ENCODE measurements at regions not wholly inside any gene's neighbourhood (a gene's known extent, or its start where the extent isn't known, plus 50 kb on each side); places are given as distances from the start of the nearest gene placed in this dataset.

DNA sequence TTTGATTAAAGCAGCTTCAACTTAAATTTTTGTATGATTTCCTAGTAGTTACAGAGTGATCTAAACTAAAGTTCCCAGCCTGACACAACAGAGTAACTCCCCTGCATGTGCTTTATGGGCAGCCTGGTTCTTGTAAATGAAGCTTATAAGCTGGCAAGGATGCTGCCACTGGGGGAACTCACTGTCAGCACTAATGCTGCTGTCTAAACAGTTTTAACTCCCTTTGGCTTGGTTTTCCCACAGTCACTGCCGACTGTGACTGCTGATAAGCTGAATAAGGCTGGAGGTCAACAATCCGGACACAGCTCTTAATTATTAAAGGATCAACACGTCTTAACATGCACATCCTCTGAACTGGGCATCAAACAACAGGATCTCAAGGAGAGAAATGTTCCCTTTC is 130.1 kb downstream of the OTUD1 start:
- H2AFZ ChIP-seq (ENCODE audit: low read depth, low read length): no peak overlapping the region
- no peaks in the 10 kb centered on the region for H4K20me1 ChIP-seq (ENCODE audit: insufficient read depth)
- no peak overlapping the region for H3K4me3 ChIP-seq (ENCODE audit: low read length)
- TF ChIP-seq, protein P1, sequence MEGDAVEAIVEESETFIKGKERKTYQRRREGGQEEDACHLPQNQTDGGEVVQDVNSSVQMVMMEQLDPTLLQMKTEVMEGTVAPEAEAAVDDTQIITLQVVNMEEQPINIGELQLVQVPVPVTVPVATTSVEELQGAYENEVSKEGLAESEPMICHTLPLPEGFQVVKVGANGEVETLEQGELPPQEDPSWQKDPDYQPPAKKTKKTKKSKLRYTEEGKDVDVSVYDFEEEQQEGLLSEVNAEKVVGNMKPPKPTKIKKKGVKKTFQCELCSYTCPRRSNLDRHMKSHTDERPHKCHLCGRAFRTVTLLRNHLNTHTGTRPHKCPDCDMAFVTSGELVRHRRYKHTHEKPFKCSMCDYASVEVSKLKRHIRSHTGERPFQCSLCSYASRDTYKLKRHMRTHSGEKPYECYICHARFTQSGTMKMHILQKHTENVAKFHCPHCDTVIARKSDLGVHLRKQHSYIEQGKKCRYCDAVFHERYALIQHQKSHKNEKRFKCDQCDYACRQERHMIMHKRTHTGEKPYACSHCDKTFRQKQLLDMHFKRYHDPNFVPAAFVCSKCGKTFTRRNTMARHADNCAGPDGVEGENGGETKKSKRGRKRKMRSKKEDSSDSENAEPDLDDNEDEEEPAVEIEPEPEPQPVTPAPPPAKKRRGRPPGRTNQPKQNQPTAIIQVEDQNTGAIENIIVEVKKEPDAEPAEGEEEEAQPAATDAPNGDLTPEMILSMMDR (IDR thresholded peaks at IDR 0.05; ENCODE audit: poor library complexity, severe bottlenecking): no peak
- TF ChIP-seq POLR2AphosphoS5 (IDR thresholded peaks at IDR 0.05) (no peak), EP300 (conservative IDR thresholded peaks at IDR 0.05; ENCODE audit: poor library complexity, severe bottlenecking) (no peak), TAF1 (IDR thresholded peaks at IDR 0.05; ENCODE audit: low read depth) (no peak), RAD21 (conservative IDR thresholded peaks at IDR 0.05) (no peak), MXI1 (conservative IDR thresholded peaks at IDR 0.05; ENCODE audit: poor library complexity, severe bottlenecking) (no peak), SMC3 (conservative IDR thresholded peaks at IDR 0.05; ENCODE audit: poor library complexity) (no peak), EZH2 (IDR thresholded peaks at IDR 0.05; ENCODE audit: borderline replicate concordance, insufficient read depth, low read length, poor library complexity, severe bottlenecking) (no peak)
- TF ChIP-seq, protein P2, sequence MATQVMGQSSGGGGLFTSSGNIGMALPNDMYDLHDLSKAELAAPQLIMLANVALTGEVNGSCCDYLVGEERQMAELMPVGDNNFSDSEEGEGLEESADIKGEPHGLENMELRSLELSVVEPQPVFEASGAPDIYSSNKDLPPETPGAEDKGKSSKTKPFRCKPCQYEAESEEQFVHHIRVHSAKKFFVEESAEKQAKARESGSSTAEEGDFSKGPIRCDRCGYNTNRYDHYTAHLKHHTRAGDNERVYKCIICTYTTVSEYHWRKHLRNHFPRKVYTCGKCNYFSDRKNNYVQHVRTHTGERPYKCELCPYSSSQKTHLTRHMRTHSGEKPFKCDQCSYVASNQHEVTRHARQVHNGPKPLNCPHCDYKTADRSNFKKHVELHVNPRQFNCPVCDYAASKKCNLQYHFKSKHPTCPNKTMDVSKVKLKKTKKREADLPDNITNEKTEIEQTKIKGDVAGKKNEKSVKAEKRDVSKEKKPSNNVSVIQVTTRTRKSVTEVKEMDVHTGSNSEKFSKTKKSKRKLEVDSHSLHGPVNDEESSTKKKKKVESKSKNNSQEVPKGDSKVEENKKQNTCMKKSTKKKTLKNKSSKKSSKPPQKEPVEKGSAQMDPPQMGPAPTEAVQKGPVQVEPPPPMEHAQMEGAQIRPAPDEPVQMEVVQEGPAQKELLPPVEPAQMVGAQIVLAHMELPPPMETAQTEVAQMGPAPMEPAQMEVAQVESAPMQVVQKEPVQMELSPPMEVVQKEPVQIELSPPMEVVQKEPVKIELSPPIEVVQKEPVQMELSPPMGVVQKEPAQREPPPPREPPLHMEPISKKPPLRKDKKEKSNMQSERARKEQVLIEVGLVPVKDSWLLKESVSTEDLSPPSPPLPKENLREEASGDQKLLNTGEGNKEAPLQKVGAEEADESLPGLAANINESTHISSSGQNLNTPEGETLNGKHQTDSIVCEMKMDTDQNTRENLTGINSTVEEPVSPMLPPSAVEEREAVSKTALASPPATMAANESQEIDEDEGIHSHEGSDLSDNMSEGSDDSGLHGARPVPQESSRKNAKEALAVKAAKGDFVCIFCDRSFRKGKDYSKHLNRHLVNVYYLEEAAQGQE (IDR thresholded peaks at IDR 0.05; ENCODE audit: borderline replicate concordance): no peak
- no peaks in the 10 kb centered on the region for H3K9me2 ChIP-seq (ENCODE audit: insufficient read depth, low read length)
- peaks cover 9% of the 10 kb centered on the region for H3K9me3 ChIP-seq (ENCODE audit: low read length)
- no peaks in the 10 kb centered on the region for H3K79me2 ChIP-seq (replicated peaks; ENCODE audit: insufficient read depth, low read length)
- no peak overlapping the region for H3K9ac ChIP-seq (ENCODE audit: low read length)
- H3F3A ChIP-seq (ENCODE audit: insufficient read depth, low read length, poor library complexity, severe bottlenecking): no peaks in the 10 kb centered on the region
- H3K27ac ChIP-seq (ENCODE audit: low read length): no peak overlapping the region
- H3K36me3 ChIP-seq (ENCODE audit: insufficient read depth, low read length): no peaks in the 10 kb centered on the region
- H3K4me2 ChIP-seq (ENCODE audit: low read length): no peak overlapping the region
- no peaks in the 10 kb centered on the region for H3K27me3 ChIP-seq (ENCODE audit: insufficient read depth, low read depth, low read length)

GRCh38 chr10:23571884-23572283 is 133.0 kb downstream of the OTUD1 start:
- no peak overlapping the region for H3K4me3 ChIP-seq (ENCODE audit: low read length)
- peaks cover 9% of the 10 kb centered on the region for H3K9me3 ChIP-seq (ENCODE audit: low read length)
- no peak overlapping the region for H3K27ac ChIP-seq (ENCODE audit: low read length)
- no peaks in the 10 kb centered on the region for H3K79me2 ChIP-seq (replicated peaks; ENCODE audit: insufficient read depth, low read length)
- no peaks in the 10 kb centered on the region for H4K20me1 ChIP-seq (ENCODE audit: insufficient read depth)
- no peaks in the 10 kb centered on the region for H3K9me2 ChIP-seq (ENCODE audit: insufficient read depth, low read length)
- no peak for TF ChIP-seq POLR2AphosphoS5 (IDR thresholded peaks at IDR 0.05)
- TF ChIP-seq, protein P1 (IDR thresholded peaks at IDR 0.05; ENCODE audit: poor library complexity, severe bottlenecking): no peak
- no peaks in the 10 kb centered on the region for H3K27me3 ChIP-seq (ENCODE audit: insufficient read depth, low read depth, low read length)
- H3F3A ChIP-seq (ENCODE audit: insufficient read depth, low read length, poor library complexity, severe bottlenecking): no peaks in the 10 kb centered on the region
- H3K4me2 ChIP-seq (ENCODE audit: low read length): no peak overlapping the region
- no peak overlapping the region for H3K9ac ChIP-seq (ENCODE audit: low read length)
- H3K36me3 ChIP-seq (ENCODE audit: insufficient read depth, low read length): no peaks in the 10 kb centered on the region
- no peak overlapping the region for H2AFZ ChIP-seq (ENCODE audit: low read depth, low read length)

Data from neural cell (in vitro differentiated cells).